CD4-positive, alpha-beta T cell treated with Interleukin-1 beta for 1 hour (primary cell): ENCODE measurements at regions not wholly inside any gene's neighbourhood (a gene's known extent, or its start where the extent isn't known, plus 50 kb on each side); places are given as distances from the start of the nearest gene placed in this dataset.
"Not testable (repeated sequence)": the region's sequence is repeated elsewhere in the genome, so short reads cannot be mapped to it uniquely, and the experiment has no call there.

ENCODE experiments used
- DNase-seq, 2 donors: peaks; one replicate each; pipeline ENCODE4 v3.0.0-alpha.2; 2020 to 2022

GRCh38 chr18:1435487-1435886 is 530.8 kb downstream of the ADCYAP1 start:
- DNase-seq: no peak

GRCh38 chr18:1436199-1436598 is 531.5 kb downstream of the ADCYAP1 start:
- DNase-seq: no peak

- DNase-seq: no peak
Observed at GRCh38 chr18:1438458-1438910, 533.8 kb downstream of the ADCYAP1 start.

- no peak for DNase-seq
Observed at GRCh38 chr18:1438967-1439366, 534.3 kb downstream of the ADCYAP1 start.

GRCh38 chr18:1444062-1444461 is 539.4 kb downstream of the ADCYAP1 start:
- not testable (repeated sequence) for DNase-seq

GRCh38 chr18:1446765-1447164 is 542.1 kb downstream of the ADCYAP1 start:
- no peak for DNase-seq

GRCh38 chr18:1452821-1453220 is 548.1 kb downstream of the ADCYAP1 start:
- DNase-seq: no peak

GRCh38 chr18:1455605-1456004 is 550.9 kb downstream of the ADCYAP1 start:
- DNase-seq: no peak

GRCh38 chr18:1458547-1458946 is 553.9 kb downstream of the ADCYAP1 start:
- no peak for DNase-seq

- DNase-seq: no peak
Observed at GRCh38 chr18:1463981-1464380, 559.3 kb downstream of the ADCYAP1 start.

- DNase-seq: no peak
Observed at GRCh38 chr18:1464444-1465217, 560.0 kb downstream of the ADCYAP1 start.

GRCh38 chr18:1466035-1466434 is 561.4 kb downstream of the ADCYAP1 start:
- DNase-seq: no peak

- DNase-seq: no peak
Observed at GRCh38 chr18:1467461-1467964, 562.8 kb downstream of the ADCYAP1 start.

GRCh38 chr18:1468550-1468949 is 563.9 kb downstream of the ADCYAP1 start:
- no peak for DNase-seq

- no peak for DNase-seq
Observed at GRCh38 chr18:1475867-1476266, 571.2 kb downstream of the ADCYAP1 start.

- DNase-seq: no peak
Observed at GRCh38 chr18:1480309-1480708, 575.6 kb downstream of the ADCYAP1 start.

- no peak for DNase-seq
Observed at GRCh38 chr18:1481577-1481976, 576.9 kb downstream of the ADCYAP1 start.

GRCh38 chr18:1483385-1483784 is 578.7 kb downstream of the ADCYAP1 start:
- DNase-seq: no peak

GRCh38 chr18:1487457-1487856 is 582.8 kb downstream of the ADCYAP1 start:
- no peak for DNase-seq

- no peak for DNase-seq
Observed at GRCh38 chr18:1488394-1488793, 583.7 kb downstream of the ADCYAP1 start.

GRCh38 chr18:1488957-1489356 is 584.3 kb downstream of the ADCYAP1 start:
- DNase-seq: no peak

- no peak for DNase-seq
Observed at GRCh38 chr18:1495387-1495786, 590.7 kb downstream of the ADCYAP1 start.

GRCh38 chr18:1496096-1496495 is 591.4 kb downstream of the ADCYAP1 start:
- no peak for DNase-seq

- DNase-seq: no peak
Observed at GRCh38 chr18:1498216-1498615, 593.5 kb downstream of the ADCYAP1 start.

- DNase-seq: no peak
Observed at GRCh38 chr18:1499265-1499664, 594.6 kb downstream of the ADCYAP1 start.
